ENCODE measurements at regions not wholly inside any gene's neighbourhood (a gene's known extent, or its start where the extent isn't known, plus 50 kb on each side); places are given as distances from the start of the nearest gene placed in this dataset.

DNA sequence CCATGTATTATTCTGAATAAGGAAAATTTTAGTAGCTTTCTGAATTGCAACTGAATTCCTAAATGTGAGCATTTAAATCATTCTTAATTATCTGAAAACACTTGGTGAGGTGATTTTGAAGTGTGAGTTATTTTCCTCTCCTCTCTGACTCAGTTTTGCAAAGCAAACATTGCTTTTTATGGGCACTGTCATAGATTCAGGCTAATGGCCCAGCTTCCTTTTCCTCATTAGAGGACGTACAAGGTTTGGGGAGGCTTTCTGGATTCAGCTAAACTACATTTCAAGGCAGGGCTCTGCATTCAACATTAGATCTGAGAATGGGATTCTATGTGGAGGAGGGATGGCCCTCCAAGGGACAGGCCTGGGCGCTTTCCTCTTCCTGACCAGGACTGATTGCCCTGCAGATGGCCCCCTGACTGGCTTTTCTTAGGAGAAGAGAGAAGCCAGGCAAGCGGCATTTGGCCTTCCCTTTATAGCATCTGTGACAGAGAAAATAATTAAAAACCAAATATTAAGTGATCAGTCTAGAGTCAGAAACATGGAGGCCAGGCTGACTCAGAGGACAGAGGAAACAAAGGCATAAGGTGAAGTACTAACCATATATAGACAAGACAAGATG is 53.0 kb upstream of the STXBP5L start:
- Histone ChIP-seq H3K36me3 (ENCODE audit: insufficient read depth, low read length) (no peaks in the 10 kb centered on the region), H3K9me3 (ENCODE audit: low read depth, low read length) (no peaks in the 10 kb centered on the region), H3K27ac (no peak overlapping the region), H3K4me3 (no peak overlapping the region), H3K9ac (ENCODE audit: insufficient read length) (no peak overlapping the region)
- no peak for DNase-seq (ENCODE audit: low read depth, low spot score)
- no peak for TF ChIP-seq EZH2 (IDR thresholded peaks at IDR 0.05)
- TF ChIP-seq FOXP2 (optimal IDR thresholded peaks at IDR 0.05; ENCODE audit: control extremely low read depth, extremely low read length, insufficient read depth), result no peak
- no peak for TF ChIP-seq POLR2AphosphoS5 (IDR thresholded peaks at IDR 0.05; ENCODE audit: borderline replicate concordance, low read depth, low read length)

DNA sequence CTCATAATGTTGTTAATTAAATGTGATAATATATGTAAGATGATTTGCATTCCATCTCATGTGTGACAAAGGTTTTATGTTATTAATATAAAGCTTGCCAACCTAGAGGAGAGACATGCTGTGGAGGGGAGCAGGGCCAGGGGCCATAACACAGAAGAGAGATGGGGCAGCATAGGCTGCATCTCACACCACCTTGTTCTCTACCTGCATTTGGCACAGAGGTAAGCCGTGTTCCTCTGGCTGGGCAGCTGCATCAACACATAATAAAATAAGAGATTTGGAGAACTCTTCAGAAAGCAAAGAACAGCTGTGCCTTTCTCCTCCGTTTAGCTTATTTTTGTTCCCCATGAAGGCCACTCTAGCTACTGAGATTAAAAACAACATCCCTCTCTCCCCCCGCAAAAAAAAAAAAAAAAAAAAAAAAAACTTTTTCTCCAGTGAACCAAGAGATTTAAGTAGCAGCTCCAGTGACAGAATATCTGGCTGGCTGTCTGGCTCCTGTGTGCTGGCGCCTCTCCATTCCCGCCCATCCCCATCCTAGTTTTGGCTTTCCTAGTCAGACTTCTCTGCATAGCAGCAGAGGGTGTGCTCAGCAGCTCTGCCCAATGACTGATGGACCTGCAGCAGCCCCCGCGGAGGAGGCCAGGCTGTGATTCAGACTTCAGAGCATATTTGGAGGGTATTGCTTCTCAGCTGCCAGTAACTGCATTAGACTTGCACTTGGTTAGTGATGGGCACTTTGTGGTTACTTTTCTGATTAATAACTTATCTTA is 52.2 kb upstream of the STXBP5L start:
- Histone ChIP-seq H3K4me3 (no peak overlapping the region), H3K9me3 (ENCODE audit: low read depth, low read length) (no peaks in the 10 kb centered on the region), H3K9ac (ENCODE audit: insufficient read length) (no peak overlapping the region), H3K27ac (no peak overlapping the region), H3K36me3 (ENCODE audit: insufficient read depth, low read length) (no peaks in the 10 kb centered on the region)
- TF ChIP-seq FOXP2 (optimal IDR thresholded peaks at IDR 0.05; ENCODE audit: control extremely low read depth, extremely low read length, insufficient read depth) (no peak), POLR2AphosphoS5 (IDR thresholded peaks at IDR 0.05; ENCODE audit: borderline replicate concordance, low read depth, low read length) (no peak), EZH2 (IDR thresholded peaks at IDR 0.05) (no peak)
- no peak for DNase-seq (ENCODE audit: low read depth, low spot score)

Data from SK-N-MC (cell line).